Effector memory CD4-positive, alpha-beta T cell (primary cell): ENCODE measurements at regions not wholly inside any gene's neighbourhood (a gene's known extent, or its start where the extent isn't known, plus 50 kb on each side); places are given as distances from the start of the nearest gene placed in this dataset.
"Not testable (repeated sequence)": the region's sequence is repeated elsewhere in the genome, so short reads cannot be mapped to it uniquely, and the experiment has no call there.

ENCODE experiments used
- DNase-seq, 3 donors: peaks; one replicate each; pipeline ENCODE4 v3.0.0-alpha.2; 2020
- H3K27ac ChIP-seq: 2 replicates; pipeline ENCODE4 v1.7.0; 2013; ENCODE audit warnings: mild to moderate bottlenecking, low read length, moderate library complexity; ENCODE audit not compliant: insufficient read depth, poor library complexity, severe bottlenecking
- H3K27me3 ChIP-seq: replicated peaks from 2 replicates; pipeline ENCODE4 v1.7.0; 2013; ENCODE audit warnings: mild to moderate bottlenecking, low read length; ENCODE audit not compliant: insufficient read depth, control insufficient read depth, poor library complexity, severe bottlenecking
- H3K36me3 ChIP-seq: 2 replicates; pipeline ENCODE4 v1.7.0; 2013; ENCODE audit warnings: mild to moderate bottlenecking, low read length, moderate library complexity; ENCODE audit not compliant: control insufficient read depth, insufficient read depth
- H3K4me1 ChIP-seq: 2 replicates; pipeline ENCODE4 v1.7.0; 2013; ENCODE audit warnings: low read length, mild to moderate bottlenecking; ENCODE audit not compliant: control insufficient read depth, insufficient read depth, poor library complexity, severe bottlenecking
- H3K4me3 ChIP-seq: 2 replicates; pipeline ENCODE4 v1.7.0; 2013; ENCODE audit warnings: low read length, low read depth, mild to moderate bottlenecking; ENCODE audit not compliant: insufficient read depth, poor library complexity, severe bottlenecking
- H3K9me3 ChIP-seq: 2 replicates; pipeline ENCODE4 v1.7.0; 2013; ENCODE audit warnings: mild to moderate bottlenecking, low read length, moderate library complexity; ENCODE audit not compliant: control insufficient read depth

- DNase-seq = no peak
- Histone ChIP-seq H3K36me3 (no peaks in the 10 kb centered on the region), H3K27me3 (no peaks in the 10 kb centered on the region), H3K9me3 (no peaks in the 10 kb centered on the region), H3K4me3 (no peak overlapping the region), H3K4me1 (no peaks in the 10 kb centered on the region), H3K27ac (no peak overlapping the region)
These were observed 236.5 kb downstream of the AKAIN1 start for GRCh38 chr18:4960578-4960977.

GRCh38 chr18:4931209-4931608 is 265.8 kb downstream of the AKAIN1 start:
- Histone ChIP-seq H3K36me3 (no peaks in the 10 kb centered on the region), H3K4me3 (no peak overlapping the region), H3K9me3 (no peaks in the 10 kb centered on the region), H3K27me3 (no peaks in the 10 kb centered on the region), H3K4me1 (no peaks in the 10 kb centered on the region), H3K27ac (no peak overlapping the region)
- no peak for DNase-seq

DNA sequence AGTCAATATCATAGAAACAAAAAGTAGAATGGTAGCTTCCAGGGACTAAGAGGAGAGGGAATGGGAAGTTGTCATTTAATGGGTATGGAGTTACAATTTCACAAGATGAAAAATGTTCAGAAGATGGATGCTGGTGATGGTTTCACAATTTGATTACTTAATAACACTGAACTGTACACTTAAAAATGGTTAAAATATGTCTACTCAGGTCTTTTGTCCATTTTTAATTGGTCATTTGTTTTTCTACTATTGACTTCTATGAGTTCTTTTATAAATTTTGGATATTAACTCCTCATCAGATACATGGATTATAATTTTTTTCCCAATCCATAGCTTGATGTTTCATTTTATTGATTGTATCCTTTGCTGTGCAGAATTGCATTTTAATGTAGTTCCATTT is 275.5 kb downstream of the AKAIN1 start:
- DNase-seq = no peak
- H3K36me3 ChIP-seq = no peaks in the 10 kb centered on the region
- no peaks in the 10 kb centered on the region for H3K9me3 ChIP-seq
- no peak overlapping the region for H3K4me3 ChIP-seq
- H3K27ac ChIP-seq = no peak overlapping the region
- H3K27me3 ChIP-seq = no peaks in the 10 kb centered on the region
- no peaks in the 10 kb centered on the region for H3K4me1 ChIP-seq

- not testable (repeated sequence) for DNase-seq, H3K4me1 ChIP-seq, H3K27me3 ChIP-seq, H3K9me3 ChIP-seq, H3K36me3 ChIP-seq, H3K27ac ChIP-seq, H3K4me3 ChIP-seq
These were observed 279.5 kb downstream of the AKAIN1 start for GRCh38 chr18:4917509-4917908.

DNA sequence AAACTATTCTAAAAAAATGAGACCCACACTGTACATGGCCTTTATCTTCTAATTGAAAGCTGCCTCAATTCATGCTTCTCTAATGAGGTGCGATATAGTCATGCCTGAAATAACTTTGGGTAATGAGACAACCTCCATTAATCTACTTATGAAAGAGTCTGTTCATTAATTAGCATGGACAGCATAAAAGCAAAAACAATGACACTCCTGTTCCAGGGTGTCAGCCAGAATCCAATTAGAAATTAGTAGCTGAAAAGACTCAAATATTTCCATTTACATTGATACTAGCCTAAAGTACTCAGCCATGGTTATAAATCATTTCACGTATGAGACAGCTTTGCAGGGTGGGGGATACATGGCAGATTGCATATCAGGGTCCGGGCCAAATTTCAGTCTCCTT is 288.7 kb downstream of the AKAIN1 start:
- Histone ChIP-seq H3K27ac (no peak overlapping the region), H3K4me1 (no peaks in the 10 kb centered on the region), H3K27me3 (no peaks in the 10 kb centered on the region), H3K9me3 (no peaks in the 10 kb centered on the region), H3K4me3 (no peak overlapping the region), H3K36me3 (no peaks in the 10 kb centered on the region)
- DNase-seq = no peak

GRCh38 chr18:4906856-4907255 is 290.2 kb downstream of the AKAIN1 start:
- Histone ChIP-seq H3K4me3 (no peak overlapping the region), H3K36me3 (no peaks in the 10 kb centered on the region), H3K27ac (no peak overlapping the region), H3K27me3 (no peaks in the 10 kb centered on the region), H3K4me1 (no peaks in the 10 kb centered on the region), H3K9me3 (no peaks in the 10 kb centered on the region)
- no peak for DNase-seq

- Histone ChIP-seq H3K4me1 (no peaks in the 10 kb centered on the region), H3K36me3 (no peaks in the 10 kb centered on the region), H3K4me3 (no peak overlapping the region), H3K27me3 (no peaks in the 10 kb centered on the region), H3K27ac (no peak overlapping the region), H3K9me3 (no peaks in the 10 kb centered on the region)
- no peak for DNase-seq
These were observed 308.6 kb downstream of the AKAIN1 start for GRCh38 chr18:4888251-4889040.

GRCh38 chr18:4878480-4878879 is 318.6 kb downstream of the AKAIN1 start:
- Histone ChIP-seq H3K27me3 (no peaks in the 10 kb centered on the region), H3K4me1 (no peaks in the 10 kb centered on the region), H3K36me3 (no peaks in the 10 kb centered on the region), H3K27ac (no peak overlapping the region), H3K9me3 (no peaks in the 10 kb centered on the region), H3K4me3 (no peak overlapping the region)
- no peak for DNase-seq

- H3K9me3 ChIP-seq = no peaks in the 10 kb centered on the region
- H3K4me1 ChIP-seq = no peaks in the 10 kb centered on the region
- no peaks in the 10 kb centered on the region for H3K27me3 ChIP-seq
- H3K4me3 ChIP-seq = no peak overlapping the region
- H3K27ac ChIP-seq = no peak overlapping the region
- DNase-seq = no peak
- no peaks in the 10 kb centered on the region for H3K36me3 ChIP-seq
These were observed 325.9 kb downstream of the AKAIN1 start for GRCh38 chr18:4871197-4871596.

DNA sequence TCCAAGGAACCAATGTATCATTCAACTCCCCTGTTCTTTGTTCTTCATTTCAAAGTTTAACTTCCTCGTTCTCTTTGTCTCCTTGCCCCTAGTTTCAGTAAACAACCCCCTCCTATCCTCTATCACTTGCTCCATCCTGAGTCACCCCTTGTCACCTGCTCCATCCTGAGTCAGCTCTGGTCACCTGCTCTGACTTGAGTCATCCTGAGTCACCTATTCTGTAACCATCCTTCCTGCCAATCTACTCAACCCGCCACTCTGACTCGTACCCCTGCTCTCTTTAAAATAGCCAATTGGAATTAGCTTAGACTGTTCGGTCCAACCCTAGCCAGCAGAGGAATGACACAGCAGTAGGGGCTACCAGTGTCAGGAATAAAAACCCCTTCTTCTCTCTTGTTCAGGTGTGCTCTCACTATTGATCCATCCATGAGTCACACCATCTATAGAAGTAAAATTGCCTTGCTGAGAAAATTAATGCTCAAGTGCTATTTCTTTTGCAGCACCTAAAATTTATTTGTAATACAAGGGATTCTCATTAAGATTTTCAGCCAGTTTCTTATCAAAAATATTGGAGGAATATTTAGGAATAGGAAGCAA is 326.8 kb downstream of the AKAIN1 start:
- Histone ChIP-seq H3K9me3 (no peaks in the 10 kb centered on the region), H3K36me3 (no peaks in the 10 kb centered on the region), H3K27ac (no peak overlapping the region)

More for the DNA sequence above, 326.8 kb downstream of the AKAIN1 start:
- no peak overlapping the region for H3K4me3 ChIP-seq
- DNase-seq = no peak
- H3K27me3 ChIP-seq = no peaks in the 10 kb centered on the region
- no peaks in the 10 kb centered on the region for H3K4me1 ChIP-seq
